Right lobe of liver (tissue), 6 donors: ENCODE measurements at regions not wholly inside any gene's neighbourhood (a gene's known extent, or its start where the extent isn't known, plus 50 kb on each side); places are given as distances from the start of the nearest gene placed in this dataset.

ENCODE experiments used
- ATAC-seq, 4 donors: fragments of 200-7000 bp; cut with Tn5 transposase; one replicate each; pipeline ENCODE4 v1.9.1; 2020; ENCODE audit warnings: mild to moderate bottlenecking in 4 of 4, moderate library complexity in 4 of 4
- DNase-seq, 3 donors: peaks; one replicate each; pipeline ENCODE4 v3.0.0-alpha.2; 2020
- H3K27ac ChIP-seq, 3 donors: fragments of 200-600 bp; one replicate each; pipeline ENCODE4 v1.8.0; 2022
- H3K27me3 ChIP-seq, 2 donors: fragments of 200-600 bp; one replicate each; pipeline ENCODE4 v1.8.0; 2022
- H3K36me3 ChIP-seq, 4 donors: fragments of 200-600 bp; sonication (generic) in 1 of 4; one replicate each; pipeline versions ENCODE4 v1.5.1 to v1.8.0; 2017 to 2022; ENCODE audit warnings: control low read depth in 1 of 4
- H3K4me1 ChIP-seq, 4 donors: fragments of 200-600 bp; sonication (generic) in 1 of 4; one replicate each; pipeline versions ENCODE4 v1.5.1 to v1.8.0; 2017 to 2022; ENCODE audit warnings: control low read depth in 1 of 4
- H3K4me3 ChIP-seq, 3 donors: fragments of 200-600 bp; one replicate each; pipeline ENCODE4 v1.8.0; 2022
- H3K9me3 ChIP-seq, 4 donors: fragments of 200-600 bp; sonication (generic) in 1 of 4; one replicate each; pipeline versions ENCODE4 v1.5.1 to v1.8.0; 2017 to 2022; ENCODE audit warnings: control low read depth in 1 of 4
- CTCF ChIP-seq, 4 donors: fragments of 200-600 bp in 3 of 4; fragments of 450-650 bp in 1 of 4; IDR thresholded peaks; one replicate each; pipeline versions ENCODE4 v1.5.1 to v1.8.0; 2016 to 2022; ENCODE audit warnings: antibody characterized with exemption in 4 of 4, mild to moderate bottlenecking in 2 of 4
- POLR2A ChIP-seq: fragments of 450-650 bp; IDR thresholded peaks from one replicate; pipeline ENCODE4 v1.6.1; 2017; ENCODE audit warnings: antibody characterized with exemption, mild to moderate bottlenecking
- WGBS: methylation state at CpG from one replicate; pipeline ENCODE4 v1.1.6; 2018; ENCODE audit warnings: low coverage, low lambda C conversion rate; ENCODE audit not compliant: insufficient coverage; ENCODE audit errors: missing lambda C conversion rate; 5-methylcytosine and 5-hydroxymethylcytosine counted together
- intact Hi-C, 2 donors: fragments of 100-400 bp; cut with DNase I; formaldehyde crosslinking; loops; one replicate each; pipeline versions ENCODE4 v1.11.2 to v1.14.1; 2022
- donor health status: DM: no; HTN: yes; CAD: no.
- donor health status: DM: no; HTN: no; CAD: no.
- donor health status: DM: no; HTN: no; CAD: no.
- donor health status: DM: no; HTN: yes; CAD: no.
- donor health status: DM: no; HTN: yes; CAD: no.

GRCh38 chr9:106069241-106069640 is 374.9 kb downstream of the TMEM38B start:
- H3K27me3 ChIP-seq = no peaks in the 10 kb centered on the region
- intact Hi-C loops = no loop called here
- H3K27ac ChIP-seq = no peak overlapping the region
- TF ChIP-seq CTCF (IDR thresholded peaks at IDR 0.05) (no peak), POLR2A (no peak)
- DNase-seq = no peak
- no peaks in the 10 kb centered on the region for H3K4me1 ChIP-seq
- ATAC-seq = no peak
- WGBS = 92% methylated on average over 2 of the region's 2 CpGs
- no peak overlapping the region for H3K4me3 ChIP-seq
- H3K9me3 ChIP-seq = no peaks in the 10 kb centered on the region
- H3K36me3 ChIP-seq = no peaks in the 10 kb centered on the region

- ATAC-seq = no peak
- Histone ChIP-seq H3K4me3 (no peak overlapping the region), H3K27me3 (no peaks in the 10 kb centered on the region), H3K4me1 (peaks cover 0 to 31% (median 0%) of the 10 kb centered on the region in 4 donors), H3K36me3 (no peaks in the 10 kb centered on the region), H3K27ac (no peak overlapping the region), H3K9me3 (no peaks in the 10 kb centered on the region)
- no peak for DNase-seq
- intact Hi-C loops = no loop called here
- TF ChIP-seq CTCF (IDR thresholded peaks at IDR 0.05) (no peak), POLR2A (no peak)
- 57% methylated on average over 1 of the region's 1 CpG for whole genome bisulfite sequencing
Observed at GRCh38 chr9:106072421-106072820, 378.1 kb downstream of the TMEM38B start.

GRCh38 chr9:106074006-106074405 is 379.7 kb downstream of the TMEM38B start:
- Histone ChIP-seq H3K27me3 (no peaks in the 10 kb centered on the region), H3K4me3 (no peak overlapping the region), H3K27ac (no peak overlapping the region), H3K9me3 (no peaks in the 10 kb centered on the region), H3K36me3 (no peaks in the 10 kb centered on the region), H3K4me1 (peaks cover 0 to 42% (median 3%) of the 10 kb centered on the region in 4 donors)
- DNase-seq (no peak), ATAC-seq (no peak)
- WGBS = 100% methylated on average over 1 of the region's 1 CpG
- intact Hi-C loops = no loop called here
- no peak for TF ChIP-seq POLR2A
- no peak for TF ChIP-seq CTCF (IDR thresholded peaks at IDR 0.05)

- H3K27me3 ChIP-seq = no peaks in the 10 kb centered on the region
- H3K4me1 ChIP-seq = peaks cover 0 to 42% (median 3%) of the 10 kb centered on the region in 4 donors
- WGBS = 31% methylated on average over 3 of the region's 3 CpGs
- H3K9me3 ChIP-seq = no peaks in the 10 kb centered on the region
- ATAC-seq (peak in 2 of 4 donors; percentile 53 to 56), DNase-seq (no peak)
- no peak overlapping the region for H3K4me3 ChIP-seq
- intact Hi-C loops = no loop called here
- TF ChIP-seq CTCF (IDR thresholded peaks at IDR 0.05) = no peak
- no peak for TF ChIP-seq POLR2A
- no peaks in the 10 kb centered on the region for H3K36me3 ChIP-seq
- H3K27ac ChIP-seq = no peak overlapping the region
Observed at GRCh38 chr9:106075236-106075959, 381.1 kb downstream of the TMEM38B start.
